Esophagus muscularis mucosa (tissue), 4 donors: ENCODE measurements at regions not wholly inside any gene's neighbourhood (a gene's known extent, or its start where the extent isn't known, plus 50 kb on each side); places are given as distances from the start of the nearest gene placed in this dataset.

ENCODE experiments used
- CTCF ChIP-seq, 3 experiments: fragments of 200-600 bp in 2 of 3; fragments of 450-650 bp in 1 of 3; sonication (generic) in 2 of 3; IDR thresholded peaks; one replicate each; pipeline ENCODE4 v1.5.1; 2017 to 2019; ENCODE audit warnings: antibody characterized with exemption in 3 of 3, mild to moderate bottlenecking in 2 of 3, moderate library complexity in 1 of 3
- EP300 ChIP-seq: sonication (generic); formaldehyde crosslinking; IDR thresholded peaks from one replicate; pipeline ENCODE4 v1.6.1; 2017; ENCODE audit warnings: antibody characterized with exemption
- POLR2AphosphoS5 ChIP-seq, 2 donors: sonication (generic); formaldehyde crosslinking; IDR thresholded peaks; one replicate each; pipeline ENCODE4 v1.6.1; 2017; ENCODE audit warnings: antibody characterized with exemption in 2 of 2

- TF ChIP-seq CTCF (IDR thresholded peaks at IDR 0.05) (no peak), POLR2AphosphoS5 (IDR thresholded peaks at IDR 0.05) (no peak), EP300 (no peak)
These were observed 155.3 kb downstream of the DHX35 start for GRCh38 chr20:39117491-39117890.
